GM19324 (cell line): ENCODE measurements at regions not wholly inside any gene's neighbourhood (a gene's known extent, or its start where the extent isn't known, plus 50 kb on each side); places are given as distances from the start of the nearest gene placed in this dataset.

ENCODE experiments used
- ATAC-seq: cut with Tn5 transposase; IDR thresholded peaks from one replicate; pipeline ENCODE4 v1.9.1; 2021; ENCODE audit warnings: mild to moderate bottlenecking, moderate library complexity; ENCODE audit not compliant: unreplicated experiment, low FRiP score

DNA sequence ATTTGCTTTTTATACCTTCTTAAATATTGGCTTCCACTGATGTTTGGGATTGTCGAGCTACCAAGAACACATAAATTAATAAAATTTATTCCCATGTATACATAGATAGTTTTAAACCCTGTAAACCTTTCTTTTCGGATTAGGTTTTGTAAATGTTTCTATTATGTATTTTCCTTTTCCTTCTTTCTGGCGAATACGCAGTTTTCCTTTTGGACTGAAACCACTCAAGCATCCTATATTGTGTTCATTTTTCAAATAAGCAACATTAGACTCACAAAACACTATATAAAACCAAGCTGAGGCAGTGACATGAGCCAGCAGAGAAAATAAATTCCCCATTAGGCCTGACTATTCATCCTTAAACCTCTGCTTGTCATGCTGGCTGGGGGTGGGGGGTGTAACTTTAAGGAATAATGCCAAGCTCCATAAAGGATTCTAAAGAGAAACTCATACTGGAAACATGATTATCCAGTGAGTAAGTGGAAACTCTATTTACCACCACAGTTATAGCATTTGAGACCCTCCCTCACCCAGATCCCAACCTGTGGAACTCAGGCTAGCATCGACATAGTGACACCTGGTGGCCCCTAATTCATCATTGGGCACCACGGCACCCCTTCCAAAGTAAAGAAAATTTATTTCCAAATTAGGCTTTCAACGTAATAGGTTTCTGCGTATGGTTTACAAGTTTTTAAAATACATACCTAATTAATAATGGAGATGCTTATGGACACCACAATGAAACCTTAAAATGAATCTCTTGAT is 86.5 kb upstream of the CELF2 start:
- no peak for ATAC-seq

DNA sequence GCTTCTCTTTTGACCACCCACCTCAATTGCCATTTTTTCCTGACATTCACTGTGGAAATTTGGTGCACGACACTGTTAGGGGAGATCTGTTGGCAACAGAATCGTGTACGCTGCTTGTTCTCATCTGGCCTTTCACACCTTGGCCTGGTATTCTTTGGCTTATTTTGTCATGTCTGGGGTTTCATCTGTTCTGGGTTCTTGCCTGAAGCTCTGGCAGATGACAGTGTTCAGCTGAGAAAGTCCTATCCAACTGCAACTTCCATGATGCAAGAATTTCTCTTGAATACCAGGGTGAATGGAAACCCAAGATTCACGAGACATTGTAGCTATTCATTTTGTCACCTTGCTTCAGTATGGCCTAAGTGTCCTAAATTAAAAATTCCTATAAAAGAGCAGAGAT is 82.6 kb upstream of the CELF2 start:
- no peak for ATAC-seq

DNA sequence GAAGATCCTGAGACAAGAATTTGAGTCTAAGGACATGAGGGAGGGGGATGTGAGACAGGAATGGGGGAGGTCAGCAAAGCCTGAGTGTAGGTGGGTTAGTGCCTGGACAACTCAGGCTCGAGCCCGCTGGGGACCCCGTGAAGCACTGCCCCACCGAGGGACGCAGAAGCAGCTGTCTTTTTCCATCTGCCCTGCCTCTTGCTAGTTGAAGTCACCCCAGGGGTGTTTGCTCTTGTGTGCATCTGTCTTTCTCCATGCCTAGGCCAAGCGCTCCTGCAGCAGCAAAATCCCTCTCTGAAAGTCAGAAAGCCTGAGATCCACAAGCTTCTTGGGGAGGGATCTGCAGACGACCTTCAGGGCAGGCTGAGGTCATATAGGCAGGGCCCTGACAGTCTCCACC is 79.0 kb upstream of the CELF2 start:
- no peak for ATAC-seq

DNA sequence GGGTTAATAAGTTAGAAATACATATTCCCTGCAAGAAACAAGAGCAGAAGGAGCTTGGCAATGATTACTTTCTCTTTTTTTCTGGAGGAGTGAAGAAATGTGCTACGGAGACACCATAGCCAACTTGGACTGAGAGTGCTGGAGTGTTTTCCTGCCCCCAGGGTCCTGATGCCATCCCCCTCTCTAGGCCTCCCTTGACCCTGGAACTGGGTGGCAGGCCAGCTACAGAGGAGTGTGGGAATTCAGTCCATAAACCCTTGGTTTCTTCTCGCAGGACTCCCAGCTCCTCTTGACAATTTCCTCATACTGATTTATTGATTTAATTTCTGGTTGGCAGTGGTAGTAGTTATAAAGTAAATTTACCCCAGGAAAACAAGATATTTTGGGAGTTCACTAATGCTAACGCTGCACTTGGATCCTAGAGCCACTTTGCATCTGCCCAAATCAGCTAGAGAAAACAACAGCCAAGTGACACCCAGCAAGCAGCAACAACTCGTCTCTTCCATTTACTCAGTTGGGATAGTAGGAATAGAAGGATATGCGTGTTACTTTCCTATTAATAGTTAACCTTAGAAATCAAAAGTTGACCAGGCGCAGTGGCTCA is 76.4 kb upstream of the CELF2 start:
- ATAC-seq, result no peak

DNA sequence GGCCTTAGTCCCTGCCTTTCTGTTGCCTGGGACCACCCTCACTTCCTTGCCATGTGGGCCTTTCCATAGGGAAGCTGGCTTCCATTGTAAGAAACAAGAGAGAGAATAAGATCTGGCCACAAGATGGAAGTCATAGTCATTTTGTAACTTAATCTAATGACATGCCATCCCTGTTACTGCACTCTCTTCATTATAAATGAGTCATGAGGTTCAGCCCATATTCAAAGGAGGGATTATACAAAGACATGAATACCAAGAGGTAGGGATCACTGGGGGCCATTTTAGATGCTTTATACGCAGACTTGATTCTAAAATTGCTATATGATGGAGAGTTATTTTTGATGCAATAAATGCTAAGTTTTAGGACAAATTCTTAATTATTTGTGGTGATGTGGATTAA is 75.2 kb upstream of the CELF2 start:
- ATAC-seq, result no peak

DNA sequence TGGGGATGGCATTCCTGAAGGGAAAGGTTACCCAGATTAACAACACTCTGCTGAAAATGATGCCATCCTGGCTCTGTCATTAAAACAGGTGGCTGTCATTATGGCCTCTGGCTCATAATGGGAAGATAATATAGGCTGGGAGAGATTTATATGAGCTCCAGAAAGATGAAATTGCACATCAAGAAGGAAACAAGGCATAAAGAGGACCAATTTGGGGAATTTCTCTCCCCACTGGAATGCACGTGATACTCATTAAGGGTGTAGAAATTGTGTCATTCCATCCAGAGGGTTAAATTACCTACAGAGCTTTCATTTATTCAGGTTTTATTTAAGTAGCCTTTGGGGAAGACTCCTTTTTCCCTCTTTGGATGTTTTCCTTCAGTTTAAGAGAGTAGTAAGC is 71.6 kb upstream of the CELF2 start:
- ATAC-seq, result no peak

DNA sequence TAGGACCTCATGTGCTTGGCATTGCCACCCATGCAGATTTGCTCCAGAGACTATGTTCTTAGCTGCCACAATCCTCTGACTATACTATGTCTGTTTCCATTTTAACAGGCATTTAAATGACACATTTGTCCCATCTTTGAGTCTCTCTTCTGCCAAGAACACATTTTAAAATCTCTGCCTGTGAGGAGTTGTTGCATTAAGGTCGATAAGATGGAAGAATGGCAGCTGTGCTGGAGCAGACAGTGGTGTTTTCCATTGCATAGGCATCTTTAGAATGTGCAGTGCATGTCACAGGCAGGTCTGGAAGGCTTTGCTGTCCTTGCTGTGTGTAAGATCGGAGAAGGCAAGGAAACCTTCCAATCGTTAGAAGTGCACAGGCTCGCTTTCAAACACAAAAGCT is 70.9 kb upstream of the CELF2 start:
- ATAC-seq, result no peak

DNA sequence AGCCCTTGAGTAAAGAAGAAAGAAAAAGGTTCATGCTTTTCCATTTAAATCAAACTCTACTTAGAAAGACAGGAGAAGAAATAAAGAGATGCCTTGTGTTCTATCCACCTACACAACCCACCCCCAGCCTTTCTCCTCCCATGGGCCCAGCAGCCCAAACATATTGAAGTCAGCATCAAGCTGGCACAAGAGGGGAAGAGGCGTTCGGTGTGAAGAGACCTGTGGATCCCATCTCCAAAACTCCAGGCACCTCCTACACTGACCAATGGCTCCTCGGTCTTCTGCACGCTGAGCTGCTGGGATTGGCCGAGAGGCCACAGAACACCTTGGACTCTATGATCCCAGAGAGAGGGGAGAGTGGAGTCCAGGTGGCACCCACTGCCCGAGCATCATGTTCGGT is 66.0 kb upstream of the CELF2 start:
- no peak for ATAC-seq

DNA sequence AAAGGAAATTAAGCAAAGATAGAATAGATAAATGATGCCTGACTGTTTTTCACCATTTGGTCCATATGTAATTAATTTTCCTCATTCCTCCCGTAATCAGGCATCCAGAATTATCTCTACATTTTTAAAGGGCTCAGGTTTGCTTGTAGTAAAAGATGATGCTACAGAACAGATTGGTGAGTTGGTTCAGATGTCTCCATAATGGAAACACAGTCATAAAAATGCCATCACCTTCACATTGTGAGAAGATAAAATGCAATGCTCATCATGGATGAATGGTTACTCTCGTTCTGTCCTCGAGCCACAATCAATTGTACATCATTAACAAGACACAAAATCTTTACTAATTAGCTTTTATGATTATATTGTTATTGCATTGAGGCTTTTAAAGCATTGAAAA is 64.9 kb upstream of the CELF2 start:
- ATAC-seq, result no peak

DNA sequence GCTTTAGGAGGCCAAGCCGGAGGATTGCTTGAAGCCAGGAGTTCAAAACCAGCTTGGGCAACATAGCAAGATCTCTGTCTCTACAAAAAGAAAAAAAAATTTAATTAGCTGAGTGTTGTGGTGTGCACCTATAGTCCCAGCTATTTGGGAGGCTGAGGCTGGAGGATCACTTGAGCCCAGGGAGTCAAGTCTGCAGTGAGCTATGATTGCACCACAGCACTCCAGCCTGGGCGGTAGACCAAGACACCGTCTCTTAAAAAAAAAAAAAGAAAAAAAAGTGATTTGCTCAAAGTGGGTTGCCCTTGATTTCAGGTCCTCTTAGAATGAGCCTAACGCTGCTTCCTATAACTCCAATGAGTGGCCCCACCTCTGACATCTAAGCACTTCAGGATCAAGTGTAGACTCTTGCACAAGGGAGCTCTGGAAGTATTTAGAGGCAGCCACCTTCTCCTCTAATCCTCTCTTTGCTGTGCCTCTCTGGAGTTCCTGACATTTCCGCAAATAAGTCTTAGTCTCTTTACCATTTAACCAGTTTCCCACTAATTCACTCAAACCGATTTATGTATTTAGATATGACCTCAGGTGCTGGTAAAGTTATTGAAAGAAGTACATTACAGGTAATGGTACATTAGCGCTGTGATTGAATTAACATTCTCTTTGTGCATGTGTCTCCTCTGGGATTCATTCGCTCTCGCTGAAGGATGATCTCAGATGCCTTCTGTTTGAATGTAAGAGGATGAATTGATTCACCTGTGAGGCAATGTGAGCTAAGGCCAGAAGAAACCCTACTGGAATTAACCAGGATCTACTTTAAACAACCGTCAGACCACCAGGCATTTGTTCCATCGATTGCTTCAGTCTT is 60.8 kb upstream of the CELF2 start:
- ATAC-seq, result no peak

DNA sequence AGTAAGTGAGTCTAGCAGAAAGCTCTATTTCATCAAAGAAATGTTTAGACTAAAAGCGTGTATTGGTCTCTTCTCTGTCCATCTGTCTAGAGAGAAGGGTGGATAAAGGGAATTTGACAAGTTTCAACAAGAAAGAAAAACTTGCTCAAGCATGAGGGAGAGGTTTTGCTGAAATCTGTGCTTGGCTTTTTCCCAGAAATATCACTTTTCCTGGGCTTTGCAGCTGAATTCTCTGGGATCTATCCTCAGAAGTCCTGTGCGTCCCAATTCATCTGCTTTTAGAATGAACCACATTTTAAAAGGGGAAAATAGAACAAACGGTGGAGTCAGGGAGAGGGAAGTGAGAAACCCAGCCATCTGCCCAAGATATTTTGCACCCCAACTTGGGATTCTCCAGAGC is 59.6 kb upstream of the CELF2 start:
- no peak for ATAC-seq

DNA sequence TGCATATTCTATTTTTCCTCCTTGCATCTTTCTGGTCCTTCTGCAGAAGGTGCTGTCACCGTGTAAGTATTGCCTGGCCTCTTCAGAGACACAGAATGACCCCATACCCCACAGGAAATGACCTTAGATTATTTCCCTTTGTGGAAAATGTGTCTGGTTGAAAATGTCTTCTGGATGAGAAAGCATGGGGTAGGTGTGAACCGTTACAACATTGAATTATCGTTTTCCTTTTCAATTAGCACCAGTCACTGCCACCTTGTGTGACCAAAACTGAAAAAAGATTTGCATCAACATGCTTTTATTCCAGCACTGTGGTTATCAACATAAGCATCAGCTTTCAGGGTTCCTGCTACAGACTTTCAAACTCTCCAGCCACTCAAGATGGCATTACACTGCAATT is 58.0 kb upstream of the CELF2 start:
- ATAC-seq, result peak; percentile 90

DNA sequence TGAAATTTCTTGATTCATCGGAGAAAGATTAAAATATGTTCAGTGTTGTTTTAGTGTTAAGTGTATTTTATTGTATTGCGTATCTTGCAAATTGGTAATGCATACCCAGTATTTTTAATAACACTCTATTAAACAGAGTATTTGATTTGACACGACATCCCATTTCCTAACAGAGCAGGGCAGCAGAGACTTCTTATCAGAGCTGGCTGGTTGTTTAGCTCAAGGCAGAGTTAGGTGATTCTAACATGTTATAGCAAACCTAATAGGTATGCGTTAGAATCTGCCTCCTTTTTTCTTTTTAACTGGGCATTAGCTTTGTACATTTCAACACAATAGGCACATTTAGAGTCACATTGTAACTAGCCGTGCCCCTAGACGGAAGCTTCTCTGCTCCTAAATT is 57.1 kb upstream of the CELF2 start:
- no peak for ATAC-seq

DNA sequence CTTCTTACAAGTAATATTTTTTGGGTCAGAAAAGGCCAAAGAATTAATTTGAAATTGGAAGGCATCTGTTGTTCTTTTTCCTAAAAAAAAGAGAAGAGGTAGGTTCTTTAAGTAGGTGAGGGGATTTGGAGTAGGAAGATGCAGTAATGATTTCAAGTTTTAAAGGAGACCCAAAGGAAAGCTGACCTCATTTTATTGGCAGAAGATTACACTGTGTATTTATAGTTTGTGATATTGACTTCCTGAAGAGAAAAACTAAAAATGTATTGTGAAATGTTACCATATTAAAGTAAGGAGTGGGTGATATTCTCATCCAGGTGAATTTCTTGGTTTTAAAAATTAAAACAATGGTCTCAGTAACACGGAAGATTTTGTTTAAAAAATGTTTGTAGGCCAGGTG is 56.6 kb upstream of the CELF2 start:
- no peak for ATAC-seq

DNA sequence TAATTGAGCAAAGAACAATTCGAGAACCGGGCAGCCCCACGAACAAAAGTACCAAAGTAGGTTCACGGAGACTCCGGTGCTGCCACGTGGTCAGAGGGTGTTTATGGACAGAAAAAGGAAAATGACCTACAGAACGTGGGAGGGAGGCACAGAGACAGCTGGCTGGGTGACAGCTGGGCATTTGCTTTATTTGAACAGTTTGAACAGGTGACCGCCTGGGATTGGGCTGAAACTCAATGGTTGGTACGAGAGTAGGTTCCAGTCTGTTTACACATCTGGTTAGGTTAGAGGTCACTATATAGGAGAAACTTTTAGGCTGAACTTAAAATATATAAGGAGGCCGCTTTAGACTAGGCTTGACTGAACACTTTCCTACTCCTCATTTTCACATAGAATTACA is 50.6 kb upstream of the CELF2 start:
- ATAC-seq, result no peak

DNA sequence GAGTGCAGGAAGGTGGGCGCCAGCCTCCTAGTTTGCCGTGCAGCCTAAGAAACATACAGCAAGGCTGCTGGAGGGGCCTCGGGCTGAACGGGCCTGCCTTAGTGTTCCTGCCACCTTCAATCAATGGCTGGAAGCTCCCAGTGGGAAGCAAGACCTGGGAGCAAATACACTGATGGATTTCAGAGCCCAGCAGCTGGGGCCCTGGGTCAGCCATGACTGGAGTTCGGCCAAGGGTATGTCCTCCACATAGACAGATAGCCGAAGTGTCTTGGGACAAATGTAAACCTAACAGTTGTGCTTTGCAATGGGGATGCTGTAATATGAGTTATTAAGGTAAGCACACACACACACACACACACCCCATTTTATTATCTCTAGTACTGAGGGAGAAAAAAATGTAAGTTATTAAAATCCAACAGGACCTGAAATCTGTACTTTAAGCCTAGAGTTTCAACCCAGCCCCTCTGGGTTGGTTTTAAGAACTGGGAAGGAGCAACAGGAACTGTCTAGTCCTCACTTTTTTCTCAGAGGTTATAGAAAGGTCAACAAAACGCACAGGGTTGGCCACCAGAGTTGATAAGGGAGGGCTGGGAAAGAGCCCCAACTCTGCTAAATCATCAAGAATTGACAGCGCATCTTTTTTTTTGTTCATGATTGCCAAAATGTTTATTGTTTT is 50.0 kb upstream of the CELF2 start:
- ATAC-seq, result no peak
